IMR-90 (cell line): ENCODE measurements at regions not wholly inside any gene's neighbourhood (a gene's known extent, or its start where the extent isn't known, plus 50 kb on each side); places are given as distances from the start of the nearest gene placed in this dataset.

Source experiments
- ATAC-seq: fragments of 200-7000 bp; cut with Tn5 transposase; 2 replicates; pipeline ENCODE4 v1.9.1; 2020; ENCODE audit warnings: low read depth, mild to moderate bottlenecking, moderate library complexity
- BruUV-seq: library from RNA; stranded (reverse); fragments of 400-500 nt; replicated peaks from 2 replicates; lab custom pipeline; 2021; lab: Mats Ljungman, UMichigan
- CTCF ChIA-PET: fragments of 300-600 bp; formaldehyde crosslinking; extraction: SDS; loops from one replicate; lab custom pipeline; 2021; ENCODE audit warnings: antibody characterized with exemption; lab: Yijun Ruan, JAX
- POLR2A ChIA-PET: fragments of 300-600 bp; sonication (Branson Sonifier 250); formaldehyde crosslinking; loops from one replicate; lab custom pipeline; 2022; ENCODE audit warnings: antibody characterized with exemption; ENCODE audit not compliant: unreplicated experiment; lab: Charles Lee
- DNase-seq: peaks from one replicate; pipeline ENCODE4 v3.0.0; 2013
- H2AFZ ChIP-seq: replicated peaks from 2 replicates; pipeline ENCODE3; 2013; ENCODE audit warnings: low read length, mild to moderate bottlenecking; ENCODE audit not compliant: poor library complexity
- H2AK5ac ChIP-seq: 2 replicates; pipeline ENCODE4 v1.6.1; 2013; ENCODE audit warnings: low read depth, low read length, inconsistent platforms
- H2AK9ac ChIP-seq: replicated peaks from 2 replicates; pipeline ENCODE3; 2013; ENCODE audit warnings: mild to moderate bottlenecking, low read depth, low read length, moderate library complexity; ENCODE audit not compliant: poor library complexity
- H2BK120ac ChIP-seq: 2 replicates; pipeline ENCODE4 v1.6.1; 2013; ENCODE audit warnings: low read depth, low read length, inconsistent platforms
- H2BK15ac ChIP-seq: 3 replicates; pipeline ENCODE4 v1.6.1; 2013; ENCODE audit warnings: low read depth, low read length, inconsistent platforms
- H2BK20ac ChIP-seq: 2 replicates; pipeline ENCODE4 v1.6.1; 2013; ENCODE audit warnings: low read depth, mild to moderate bottlenecking, inconsistent platforms, low read length, moderate library complexity
- H2BK5ac ChIP-seq: 2 replicates; pipeline ENCODE4 v1.6.1; 2013; ENCODE audit warnings: mild to moderate bottlenecking, low read depth, low read length, inconsistent platforms; ENCODE audit not compliant: poor library complexity, severe bottlenecking
- H3K14ac ChIP-seq: replicated peaks from 2 replicates; pipeline ENCODE4 v1.6.1; 2013; ENCODE audit warnings: low read depth, low read length, inconsistent platforms
- H3K18ac ChIP-seq: 2 replicates; pipeline ENCODE4 v1.6.1; 2013; ENCODE audit warnings: low read depth, low read length, control low read depth
- H3K23ac ChIP-seq: 2 replicates; pipeline ENCODE4 v1.6.1; 2013; ENCODE audit warnings: low read depth, low read length, inconsistent platforms
- H3K27ac ChIP-seq: 2 replicates; pipeline ENCODE4 v1.5.1; 2013; ENCODE audit warnings: mild to moderate bottlenecking, control low read depth, low read length; ENCODE audit not compliant: insufficient read depth
- H3K27me3 ChIP-seq: 2 replicates; pipeline ENCODE4 v1.6.1; 2013; ENCODE audit warnings: low read length; ENCODE audit not compliant: control insufficient read depth, insufficient read depth
- H3K36me3 ChIP-seq: 2 replicates; pipeline ENCODE4 v1.6.1; 2013; ENCODE audit warnings: low read length, mixed read lengths; ENCODE audit not compliant: control insufficient read depth, insufficient read depth
- H3K4ac ChIP-seq: 2 replicates; pipeline ENCODE4 v1.6.1; 2013; ENCODE audit warnings: low read depth, low read length, inconsistent platforms
- H3K4me1 ChIP-seq: 2 replicates; pipeline ENCODE4 v1.6.1; 2013; ENCODE audit warnings: low read length, mixed read lengths; ENCODE audit not compliant: control insufficient read depth, insufficient read depth
- H3K4me2 ChIP-seq: 2 replicates; pipeline ENCODE4 v1.6.1; 2013; ENCODE audit warnings: low read depth, mild to moderate bottlenecking, control low read depth, low read length, moderate library complexity
- H3K4me3 ChIP-seq: 2 replicates; pipeline ENCODE4 v1.5.1; 2013; ENCODE audit warnings: low read depth, mild to moderate bottlenecking, control low read depth, low read length, moderate library complexity; ENCODE audit not compliant: insufficient read depth
- H3K56ac ChIP-seq: 2 replicates; pipeline ENCODE4 v1.6.1; 2013; ENCODE audit warnings: low read length, inconsistent platforms; ENCODE audit not compliant: insufficient read depth; ENCODE audit errors: extremely low read depth
- H3K79me1 ChIP-seq, 2 experiments: 2 replicates each; pipeline ENCODE4 v1.6.1; 2013; ENCODE audit warnings: low read length in 2 of 2, inconsistent platforms in 1 of 2, low read depth in 1 of 2
- H3K9ac ChIP-seq: 2 replicates; pipeline ENCODE4 v1.6.1; 2013; ENCODE audit warnings: low read depth, low read length, control low read depth
- H3K9me1 ChIP-seq: 2 replicates; pipeline ENCODE4 v1.6.1; 2013; ENCODE audit warnings: low read length, inconsistent platforms; ENCODE audit not compliant: insufficient read depth
- H3K9me3 ChIP-seq: 2 replicates; pipeline ENCODE4 v1.6.1; 2013; ENCODE audit warnings: low read length; ENCODE audit not compliant: control insufficient read depth, insufficient read depth
- H4K20me1 ChIP-seq: 2 replicates; pipeline ENCODE4 v1.6.1; 2013; ENCODE audit warnings: low read length, inconsistent platforms; ENCODE audit not compliant: insufficient read depth
- H4K5ac ChIP-seq: 2 replicates; pipeline ENCODE4 v1.6.1; 2013; ENCODE audit warnings: mild to moderate bottlenecking, low read depth, low read length, control low read depth
- H4K8ac ChIP-seq, 2 experiments: 2 replicates each; pipeline ENCODE4 v1.6.1; 2013; ENCODE audit warnings: low read depth in 2 of 2, low read length in 2 of 2, control low read depth in 1 of 2, inconsistent platforms in 1 of 2
- H4K91ac ChIP-seq: 2 replicates; pipeline ENCODE4 v1.6.1; 2013; ENCODE audit warnings: low read depth, low read length, inconsistent platforms; ENCODE audit not compliant: insufficient read depth
- BHLHE40 ChIP-seq: fragments of 150-350 bp; IDR thresholded peaks from 2 replicates; pipeline ENCODE4 v1.6.1; 2016; ENCODE audit warnings: mild to moderate bottlenecking, low read depth, low read length
- CEBPB ChIP-seq: IDR thresholded peaks from 2 replicates; pipeline ENCODE4 v1.6.1; 2012; ENCODE audit warnings: low read depth, low read length, improper control_type of control experiment
- CHD1 ChIP-seq: IDR thresholded peaks from 2 replicates; pipeline ENCODE4 v1.6.1; 2012; ENCODE audit warnings: low read depth, low read length, improper control_type of control experiment
- SMC3 ChIP-seq: fragments of 150-350 bp; IDR thresholded peaks from 2 replicates; pipeline ENCODE4 v1.6.1; 2016; ENCODE audit warnings: low read depth, mild to moderate bottlenecking, antibody characterized with exemption, low read length, moderate library complexity
- WGBS, 2 experiments: methylation state at CpG; one replicate each; pipeline versions ENCODE4 v1.1.5 to v1.1.7; 2013; ENCODE audit warnings: missing lambda C conversion rate in 2 of 2; ENCODE audit not compliant: insufficient read length in 1 of 2; ENCODE audit errors: extremely low coverage in 2 of 2; 5-methylcytosine and 5-hydroxymethylcytosine counted together
- dilution Hi-C: fragments of 300-500 bp; cut with HindIII; formaldehyde crosslinking; loops from one replicate; pipeline ENCODE4 v1.14.3; 2018; ENCODE audit warnings: low sequenced_read_pairs; ENCODE audit not compliant: unreplicated experiment
- in situ Hi-C: fragments of 300-500 bp; cut with MboI; formaldehyde crosslinking; loops from 3 replicates; pipeline ENCODE4 v1.14.3; 2019; ENCODE audit warnings: low sequenced_read_pairs, inconsistent platforms, mixed read lengths
- intact Hi-C: fragments of 100-400 bp; cut with micrococcal nuclease; formaldehyde crosslinking; loops from 2 replicates; pipeline ENCODE4 v1.10.0; 2022

- TF ChIP-seq SMC3 (no peak), CEBPB (no peak), BHLHE40 (no peak), CHD1 (no peak)
- no peak overlapping the region for H2AFZ ChIP-seq
- dilution Hi-C loops (no loop called here), intact Hi-C loops (no loop called here), in situ Hi-C loops (no loop called here)
- H3K9me1 ChIP-seq: no peaks in the 10 kb centered on the region
- no peak overlapping the region for H2BK20ac ChIP-seq
- ATAC-seq (no peak), DNase-seq (no peak)
- H2AK5ac ChIP-seq: no peak overlapping the region
- H3K4ac ChIP-seq: no peak overlapping the region
- no peaks in the 10 kb centered on the region for H3K36me3 ChIP-seq
- no peak overlapping the region for H3K14ac ChIP-seq
- WGBS, 2 experiments: 100% methylated on average over 1 of the region's 4 CpGs; no CpG with 5 or more reads in 1 of the 2 experiments
- no peak overlapping the region for H2BK5ac ChIP-seq
- H4K20me1 ChIP-seq: no peaks in the 10 kb centered on the region
- no peak overlapping the region for H3K27ac ChIP-seq
- H2BK15ac ChIP-seq: no peak overlapping the region
- no peak overlapping the region for H4K8ac ChIP-seq
- no peak overlapping the region for H3K9ac ChIP-seq
- H2BK120ac ChIP-seq: no peak overlapping the region
- H3K56ac ChIP-seq: no peak overlapping the region
- H4K5ac ChIP-seq: no peak overlapping the region
- no peak overlapping the region for H3K4me3 ChIP-seq
- H3K18ac ChIP-seq: no peak overlapping the region
- H3K9me3 ChIP-seq: no peaks in the 10 kb centered on the region
- peaks cover 2% of the 10 kb centered on the region for H3K4me1 ChIP-seq
- CTCF ChIA-PET: no interaction called here
- peaks cover 2% of the 10 kb centered on the region; the same call in 1 of the 2 replicates for H3K27me3 ChIP-seq
- POLR2A ChIA-PET: no interaction called here
- H3K79me1 ChIP-seq: no peaks in the 10 kb centered on the region
- no peak overlapping the region for H2AK9ac ChIP-seq
- no peak overlapping the region for H4K91ac ChIP-seq
- BruUV-seq: no TSS peak
- no peak overlapping the region for H3K4me2 ChIP-seq
- H3K23ac ChIP-seq: no peak overlapping the region
Measured at GRCh38 chr7:33770576-33770975, 134.8 kb upstream of the BMPER start.
